ENCODE measurements at regions not wholly inside any gene's neighbourhood (a gene's known extent, or its start where the extent isn't known, plus 50 kb on each side); places are given as distances from the start of the nearest gene placed in this dataset.

- DNase-seq (ENCODE audit: low spot score), result no peak
- in situ Hi-C loops (cut with MboI; ENCODE audit: low pct_unique_long_range_greater_than_20kb, low sequenced_read_pairs, unreplicated experiment), result no loop called here
- no peak for TF ChIP-seq CTCF (IDR thresholded peaks at IDR 0.05; ENCODE audit: extremely low read depth, insufficient read depth, missing control alignments)
Measured at GRCh38 chr2:4693266-4693665, 989.9 kb downstream of the DCDC2C start.

GRCh38 chr2:4695281-4695861 lies 992.0 kb downstream of the DCDC2C start:
- DNase-seq (ENCODE audit: low spot score), result no peak
- TF ChIP-seq CTCF (IDR thresholded peaks at IDR 0.05; ENCODE audit: extremely low read depth, insufficient read depth, missing control alignments), result no peak
- in situ Hi-C loops (cut with MboI; ENCODE audit: low pct_unique_long_range_greater_than_20kb, low sequenced_read_pairs, unreplicated experiment), result no loop called here

DNA sequence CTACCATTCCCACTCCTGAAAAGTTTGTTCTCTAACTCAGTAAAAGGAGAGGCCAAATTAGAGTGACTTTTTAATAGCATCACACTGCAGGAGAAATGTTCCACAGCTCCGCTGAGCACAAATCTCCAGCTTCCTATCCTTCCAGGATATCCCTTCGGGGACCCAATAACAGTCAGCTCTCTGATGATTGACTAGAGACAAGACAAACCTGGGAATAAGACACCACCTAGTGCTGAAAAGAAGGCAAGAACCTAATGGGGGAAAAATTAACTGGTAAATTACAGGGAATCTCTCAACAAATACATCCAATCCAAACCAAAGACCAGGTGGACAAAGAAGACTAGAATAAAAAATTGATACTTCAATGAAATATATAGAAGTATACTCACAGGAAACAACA lies 977.1 kb upstream of the SOX11 start:
- TF ChIP-seq CTCF (IDR thresholded peaks at IDR 0.05; ENCODE audit: extremely low read depth, insufficient read depth, missing control alignments), result no peak
- in situ Hi-C loops (cut with MboI; ENCODE audit: low pct_unique_long_range_greater_than_20kb, low sequenced_read_pairs, unreplicated experiment), result no loop called here
- DNase-seq (ENCODE audit: low spot score), result no peak

DNA sequence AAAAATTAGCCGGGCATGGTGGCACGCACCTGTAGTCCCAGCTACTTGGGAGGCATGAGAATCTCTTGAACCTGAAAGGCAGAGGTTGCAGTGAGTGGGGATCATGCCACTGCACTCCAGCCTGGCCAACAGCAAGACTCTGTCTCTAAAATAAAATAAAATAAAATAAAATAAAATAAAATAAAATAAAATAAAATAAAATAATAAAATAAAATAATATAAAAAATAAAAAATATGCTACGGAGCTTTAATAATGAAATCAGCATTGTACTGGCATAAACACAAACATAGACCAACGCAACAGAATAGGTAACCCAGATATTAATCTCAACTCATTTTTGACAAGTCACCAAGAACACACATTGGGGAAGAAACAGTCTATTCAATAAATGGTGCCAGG lies 973.4 kb upstream of the SOX11 start:
- TF ChIP-seq CTCF (IDR thresholded peaks at IDR 0.05; ENCODE audit: extremely low read depth, insufficient read depth, missing control alignments), result no peak
- in situ Hi-C loops (cut with MboI; ENCODE audit: low pct_unique_long_range_greater_than_20kb, low sequenced_read_pairs, unreplicated experiment), result no loop called here
- DNase-seq (ENCODE audit: low spot score), result no peak

DNA sequence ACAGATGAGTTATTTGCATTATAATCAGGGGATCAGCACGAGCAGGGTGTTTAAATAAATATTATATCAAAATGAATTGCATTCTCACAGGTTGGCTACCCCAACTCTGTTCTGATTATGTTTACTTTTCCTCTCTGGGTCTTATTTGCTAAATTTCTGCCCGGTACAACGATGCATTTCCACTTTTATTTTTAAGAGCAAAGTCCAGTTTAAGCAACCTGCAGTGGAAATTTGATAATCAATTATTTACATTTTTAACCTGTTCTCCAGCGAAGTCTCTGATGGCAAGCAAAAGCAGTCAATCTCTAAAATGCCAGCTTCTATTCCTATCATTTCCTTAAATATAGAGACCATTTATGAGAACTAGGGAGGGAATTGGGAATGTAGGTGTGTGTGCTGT lies 966.6 kb upstream of the SOX11 start:
- TF ChIP-seq CTCF (IDR thresholded peaks at IDR 0.05; ENCODE audit: extremely low read depth, insufficient read depth, missing control alignments), result no peak
- no peak for DNase-seq (ENCODE audit: low spot score)
- in situ Hi-C loops (cut with MboI; ENCODE audit: low pct_unique_long_range_greater_than_20kb, low sequenced_read_pairs, unreplicated experiment), result no loop called here

- in situ Hi-C loops (cut with MboI; ENCODE audit: low pct_unique_long_range_greater_than_20kb, low sequenced_read_pairs, unreplicated experiment), result no loop called here
- TF ChIP-seq CTCF (IDR thresholded peaks at IDR 0.05; ENCODE audit: extremely low read depth, insufficient read depth, missing control alignments), result no peak
- DNase-seq (ENCODE audit: low spot score), result no peak
Measured at GRCh38 chr2:4732560-4732959, 959.6 kb upstream of the SOX11 start.
